ENCODE measurements at regions not wholly inside any gene's neighbourhood (a gene's known extent, or its start where the extent isn't known, plus 50 kb on each side); places are given as distances from the start of the nearest gene placed in this dataset.
"Not testable (repeated sequence)": the region's sequence is repeated elsewhere in the genome, so short reads cannot be mapped to it uniquely, and the experiment has no call there.

DNA sequence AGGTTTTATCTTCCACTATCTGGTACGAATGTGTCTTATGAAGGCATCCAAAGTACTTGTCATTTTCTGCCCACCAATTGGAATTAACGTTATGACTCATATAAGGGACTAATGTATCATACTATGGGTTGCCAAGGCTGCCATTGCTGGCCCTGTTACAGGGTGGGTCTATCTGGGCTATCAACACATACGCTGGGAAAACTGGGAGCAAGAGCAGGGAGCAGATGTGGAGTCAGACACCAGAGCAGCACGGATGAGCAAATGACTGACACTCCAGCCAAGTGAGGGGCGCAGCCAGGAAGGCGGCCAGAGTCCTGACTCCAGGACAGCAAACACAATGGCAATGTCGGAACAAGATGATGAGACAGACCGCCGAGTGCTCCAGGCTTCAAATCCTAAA lies 145.9 kb downstream of the COPS8 start:
- TF ChIP-seq, protein P1, sequence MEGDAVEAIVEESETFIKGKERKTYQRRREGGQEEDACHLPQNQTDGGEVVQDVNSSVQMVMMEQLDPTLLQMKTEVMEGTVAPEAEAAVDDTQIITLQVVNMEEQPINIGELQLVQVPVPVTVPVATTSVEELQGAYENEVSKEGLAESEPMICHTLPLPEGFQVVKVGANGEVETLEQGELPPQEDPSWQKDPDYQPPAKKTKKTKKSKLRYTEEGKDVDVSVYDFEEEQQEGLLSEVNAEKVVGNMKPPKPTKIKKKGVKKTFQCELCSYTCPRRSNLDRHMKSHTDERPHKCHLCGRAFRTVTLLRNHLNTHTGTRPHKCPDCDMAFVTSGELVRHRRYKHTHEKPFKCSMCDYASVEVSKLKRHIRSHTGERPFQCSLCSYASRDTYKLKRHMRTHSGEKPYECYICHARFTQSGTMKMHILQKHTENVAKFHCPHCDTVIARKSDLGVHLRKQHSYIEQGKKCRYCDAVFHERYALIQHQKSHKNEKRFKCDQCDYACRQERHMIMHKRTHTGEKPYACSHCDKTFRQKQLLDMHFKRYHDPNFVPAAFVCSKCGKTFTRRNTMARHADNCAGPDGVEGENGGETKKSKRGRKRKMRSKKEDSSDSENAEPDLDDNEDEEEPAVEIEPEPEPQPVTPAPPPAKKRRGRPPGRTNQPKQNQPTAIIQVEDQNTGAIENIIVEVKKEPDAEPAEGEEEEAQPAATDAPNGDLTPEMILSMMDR (IDR thresholded peaks at IDR 0.05), result no peak
- Histone ChIP-seq H3K27ac (peak overlapping the region; percentile 75 to 81), H3K4me3 (no peak overlapping the region)
- no peak for DNase-seq (ENCODE audit: low spot score)

DNA sequence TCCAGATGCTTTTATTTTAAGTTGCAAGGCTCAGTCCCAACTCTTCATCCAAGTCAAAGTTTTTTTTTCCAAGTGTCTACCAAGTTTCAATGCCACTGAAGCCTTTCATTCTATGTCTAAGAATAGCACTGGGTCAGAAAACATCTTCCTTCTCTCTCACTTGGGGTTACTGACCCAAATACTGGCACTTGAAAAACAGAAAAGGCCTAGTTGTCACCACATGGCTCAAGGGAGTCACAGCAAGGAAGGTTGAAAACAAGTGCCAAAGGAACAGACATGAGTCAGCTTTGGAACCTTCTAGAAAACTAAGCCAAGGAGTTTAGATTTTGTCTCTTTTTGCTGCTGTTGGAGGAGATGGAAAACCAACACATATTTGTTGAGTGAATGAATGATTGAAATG lies 146.5 kb downstream of the COPS8 start:
- H3K4me3 ChIP-seq, result no peak overlapping the region
- peak overlapping the region; percentile 75 to 81 for H3K27ac ChIP-seq
- TF ChIP-seq, protein P1 (IDR thresholded peaks at IDR 0.05), result no peak

DNA sequence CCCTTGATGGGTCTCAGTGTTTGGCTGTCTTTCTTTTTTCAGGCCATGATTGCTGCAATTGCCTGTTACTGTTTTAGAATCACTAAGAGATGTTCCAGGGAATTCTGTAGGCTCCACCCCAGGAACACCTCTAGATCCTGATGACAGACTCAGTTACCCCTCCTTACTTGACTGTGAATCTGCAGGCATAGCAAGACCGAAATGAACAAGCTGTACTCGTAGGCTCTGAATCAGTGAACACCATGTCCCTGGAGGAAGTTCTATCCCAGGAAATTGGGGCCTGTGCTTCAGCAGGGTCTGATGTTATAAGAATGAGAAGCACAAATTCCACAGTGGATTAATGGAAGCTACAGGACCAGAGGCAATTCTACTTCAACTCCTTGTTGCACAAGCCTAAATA lies 148.6 kb downstream of the COPS8 start:
- H3K4me3 ChIP-seq, result no peak overlapping the region
- DNase-seq (ENCODE audit: low spot score), result no peak
- TF ChIP-seq, protein P1 (IDR thresholded peaks at IDR 0.05), result no peak
- H3K27ac ChIP-seq, result peak overlapping the region; percentile 61 to 73

More for the DNA sequence above, 146.5 kb downstream of the COPS8 start:
- no peak for DNase-seq (ENCODE audit: low spot score)

DNA sequence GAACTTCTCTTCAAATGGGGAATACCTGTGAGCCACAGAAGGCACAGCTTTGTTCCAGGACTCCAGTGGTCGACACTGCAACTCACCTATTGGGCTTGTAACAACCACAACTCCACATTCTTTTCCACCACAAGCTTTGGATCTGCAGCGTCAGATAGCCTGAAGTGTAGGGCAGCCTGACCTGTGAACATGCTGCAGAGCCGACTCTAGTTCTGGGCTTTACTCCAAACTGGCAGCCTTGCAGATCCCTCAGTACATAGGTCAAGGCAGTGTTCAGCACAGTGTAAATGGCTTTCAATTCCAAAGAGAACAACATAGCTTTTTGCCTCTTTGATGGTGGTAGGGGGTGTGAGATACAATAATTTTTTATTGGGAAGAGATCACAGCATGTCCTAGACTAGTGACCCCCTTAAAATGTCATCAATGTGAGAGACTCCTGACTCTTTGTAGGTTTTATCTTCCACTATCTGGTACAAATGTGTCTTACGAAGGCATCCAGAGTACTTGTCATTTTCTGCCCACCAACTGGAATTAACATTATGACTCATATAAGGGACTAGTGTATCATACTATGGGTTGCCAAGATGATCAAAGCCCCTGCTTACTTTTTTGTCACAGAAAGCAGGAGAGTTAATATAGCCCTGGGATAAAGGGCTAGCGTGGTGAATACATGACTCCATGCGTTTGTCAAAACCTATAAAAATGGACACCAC lies 149.8 kb downstream of the COPS8 start:
- DNase-seq (ENCODE audit: low spot score), result no peak
- Histone ChIP-seq H3K4me3 (no peak overlapping the region), H3K27ac (peak overlapping the region; percentile 61 to 73)
- TF ChIP-seq, protein P1 (IDR thresholded peaks at IDR 0.05), result no peak

DNA sequence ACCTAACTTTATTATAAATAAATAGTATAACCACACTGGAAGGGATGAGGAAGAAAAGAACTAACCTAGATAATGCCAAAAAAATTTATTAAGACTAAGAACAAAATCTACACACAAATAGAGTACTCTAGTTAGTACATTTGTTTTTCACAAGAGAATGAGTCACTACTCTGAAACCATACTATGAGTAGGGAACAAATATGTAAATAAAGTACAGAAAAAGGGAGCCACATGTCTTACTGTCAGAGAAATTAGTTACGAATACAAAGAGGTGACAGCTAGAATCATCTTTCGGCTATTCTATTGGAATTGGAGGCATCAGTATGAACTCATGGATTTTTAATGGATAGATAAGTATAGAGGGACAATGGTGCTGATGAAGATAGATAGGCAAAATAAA lies 150.5 kb downstream of the COPS8 start:
- Histone ChIP-seq H3K27ac (no peak overlapping the region), H3K4me3 (no peak overlapping the region)
- TF ChIP-seq, protein P1 (IDR thresholded peaks at IDR 0.05), result no peak
- DNase-seq (ENCODE audit: low spot score), result no peak

DNA sequence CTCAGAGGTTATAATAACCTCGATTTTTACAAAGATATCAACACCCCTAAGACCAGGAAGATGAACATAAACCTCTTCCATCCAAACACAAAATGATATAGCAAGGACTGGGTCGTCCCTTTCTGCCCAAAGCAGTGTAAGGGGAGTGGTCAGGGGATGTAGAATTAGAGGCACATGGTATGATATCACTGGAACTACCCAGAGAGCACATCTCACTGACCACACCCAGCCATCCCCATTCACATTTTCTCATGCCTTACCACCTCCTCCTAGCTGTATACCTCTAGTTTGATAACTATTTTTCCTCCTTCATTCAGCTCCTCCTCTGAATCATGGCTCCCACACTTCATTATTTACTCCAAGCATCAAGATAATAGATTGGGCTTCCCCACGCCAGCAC lies 152.6 kb downstream of the COPS8 start:
- no peak overlapping the region for H3K4me3 ChIP-seq
- TF ChIP-seq, protein P1 (IDR thresholded peaks at IDR 0.05), result no peak
- no peak for DNase-seq (ENCODE audit: low spot score)
- no peak overlapping the region for H3K27ac ChIP-seq

DNA sequence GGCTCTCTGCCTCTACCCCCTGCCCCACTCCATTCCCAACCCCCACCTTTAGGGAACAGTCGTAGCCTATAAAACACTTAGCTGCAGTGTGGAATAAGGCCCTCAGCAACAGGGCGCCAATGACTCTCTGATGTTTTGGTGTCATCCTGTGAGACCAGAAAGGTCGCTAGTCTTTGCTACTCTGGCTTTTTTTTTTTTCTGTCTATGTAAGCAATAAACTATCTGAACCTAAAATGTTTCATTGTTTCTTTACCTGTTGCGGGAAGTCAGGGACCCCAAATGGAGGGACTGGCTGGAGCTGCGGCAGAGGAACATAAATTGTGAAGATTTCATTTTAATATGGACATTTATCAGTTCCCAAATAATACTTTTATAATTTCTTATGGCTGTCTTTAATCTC lies 154.6 kb downstream of the COPS8 start:
- no peak for DNase-seq (ENCODE audit: low spot score)
- H3K27ac ChIP-seq, result no peak overlapping the region
- TF ChIP-seq, protein P1 (IDR thresholded peaks at IDR 0.05), result no peak
- H3K4me3 ChIP-seq, result no peak overlapping the region

DNA sequence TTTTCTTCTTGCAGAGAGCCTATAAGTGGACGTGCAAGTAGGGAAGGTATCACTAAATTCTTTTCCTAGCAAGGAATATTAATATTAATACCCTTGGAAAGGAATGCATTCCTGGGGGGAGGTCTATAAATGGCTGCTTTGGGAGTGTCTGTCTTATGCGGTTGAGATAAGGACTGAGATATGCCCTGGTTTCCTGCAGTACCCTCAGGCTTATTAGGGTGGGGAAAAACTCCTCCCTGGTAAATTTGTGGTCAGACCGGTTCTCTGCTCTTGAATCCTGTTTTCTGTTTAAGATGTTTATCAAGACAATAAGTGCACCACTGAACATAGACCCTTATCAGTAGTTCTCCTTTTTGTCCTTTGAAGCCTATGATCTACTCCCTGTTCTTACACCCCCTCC lies 155.2 kb downstream of the COPS8 start:
- not testable (repeated sequence) for DNase-seq (ENCODE audit: low spot score); H3K27ac ChIP-seq

More for the DNA sequence above, 155.2 kb downstream of the COPS8 start:
- not testable (repeated sequence) for H3K4me3 ChIP-seq
